GM12878 (cell line): ENCODE measurements at regions not wholly inside any gene's neighbourhood (a gene's known extent, or its start where the extent isn't known, plus 50 kb on each side); places are given as distances from the start of the nearest gene placed in this dataset.

Experiments
- ATAC-seq: fragments of 200-7000 bp; cut with Tn5 transposase; 3 replicates; pipeline ENCODE4 v1.9.1; 2020; ENCODE audit warnings: mild to moderate bottlenecking, moderate library complexity
- BruUV-seq: library from RNA; stranded (reverse); fragments of 400-500 nt; replicated peaks from 2 replicates; lab custom pipeline; 2021; lab: Mats Ljungman, UMichigan
- CTCF ChIA-PET: fragments of 300-600 bp; sonication (Branson Sonifier 250); formaldehyde crosslinking; extraction: SDS; loops from one replicate; lab custom pipeline; 2021; ENCODE audit warnings: inconsistent platforms; lab: Yijun Ruan, JAX
- POLR2A ChIA-PET: fragments of 350-600 bp; formaldehyde crosslinking; extraction: SDS; loops from one replicate; lab custom pipeline; 2021; ENCODE audit warnings: inconsistent platforms; lab: Charles Lee
- RAD21 ChIA-PET: fragments of 300-600 bp; sonication (Branson Sonifier 250); formaldehyde crosslinking; loops from one replicate; lab custom pipeline; 2023; ENCODE audit warnings: antibody characterized with exemption; ENCODE audit not compliant: unreplicated experiment; lab: Charles Lee
- SMC1A ChIA-PET: fragments of 300-600 bp; sonication (Branson Sonifier 250); formaldehyde crosslinking; loops from one replicate; lab custom pipeline; 2023; ENCODE audit not compliant: unreplicated experiment, uncharacterized antibody; lab: Charles Lee
- DNase-seq: peaks from one replicate; pipeline ENCODE4 v3.0.0-alpha.2; 2011; ENCODE audit warnings: low read depth, low spot score
- FAIRE-seq: peaks from 3 replicates; lab custom pipeline; 2011; peaks lifted over from hg19 to GRCh38; lab: Jason Lieb, UNC
- H2AFZ ChIP-seq: 2 replicates; pipeline ENCODE4 v1.6.0; 2011; ENCODE audit warnings: low read depth, low read length, control low read depth; ENCODE audit not compliant: control insufficient read depth
- H3K27ac ChIP-seq: 2 replicates; pipeline ENCODE4 v1.5.1; 2011; ENCODE audit warnings: control low read depth; ENCODE audit not compliant: control insufficient read depth, insufficient read depth
- H3K27me3 ChIP-seq, 2 experiments: replicated peaks in 1 of 2; 2 replicates each; pipeline versions ENCODE4 v1.6.0 to v1.6.1; 2011; ENCODE audit warnings: low read length in 1 of 2; ENCODE audit not compliant: control insufficient read depth in 2 of 2, insufficient read depth in 2 of 2
- H3K36me3 ChIP-seq, 2 experiments: 2 replicates each; pipeline ENCODE4 v1.5.1; 2011; ENCODE audit warnings: low read length in 1 of 2; ENCODE audit not compliant: control insufficient read depth in 2 of 2, insufficient read depth in 2 of 2
- H3K4me1 ChIP-seq: 2 replicates; pipeline ENCODE4 v1.6.1; 2011; ENCODE audit warnings: mild to moderate bottlenecking, low read length, moderate library complexity, mixed read lengths; ENCODE audit not compliant: control insufficient read depth, insufficient read depth
- H3K4me2 ChIP-seq: 2 replicates; pipeline ENCODE4 v1.6.0; 2011; ENCODE audit warnings: control low read depth; ENCODE audit not compliant: control insufficient read depth, insufficient read depth
- H3K4me3 ChIP-seq: fragments of 200-600 bp; sonication (generic); 2 replicates; pipeline ENCODE4 v1.5.1; 2016
- H3K79me2 ChIP-seq: 2 replicates; pipeline ENCODE4 v1.6.0; 2011; ENCODE audit warnings: low read length; ENCODE audit not compliant: control insufficient read depth, insufficient read depth
- H3K9ac ChIP-seq: 2 replicates; pipeline ENCODE4 v1.8.0; 2011; ENCODE audit warnings: low read length, control low read depth, mixed read lengths; ENCODE audit not compliant: control insufficient read depth, insufficient read depth
- H3K9me3 ChIP-seq: replicated peaks from 3 replicates; pipeline ENCODE4 v1.5.1; 2011; ENCODE audit warnings: mild to moderate bottlenecking, low read length; ENCODE audit not compliant: control insufficient read depth, insufficient read depth
- H4K20me1 ChIP-seq: 2 replicates; pipeline ENCODE4 v1.6.0; 2011; ENCODE audit not compliant: control insufficient read depth, insufficient read depth
- ATF7 ChIP-seq: fragments of 450-650 bp; IDR thresholded peaks from 2 replicates; pipeline ENCODE4 v1.6.1; 2016; ENCODE audit warnings: low read depth, mild to moderate bottlenecking
- NBN ChIP-seq: fragments of 450-650 bp; IDR thresholded peaks from 2 replicates; pipeline ENCODE4 v1.6.1; 2016
- NR2C1 ChIP-seq: fragments of 450-650 bp; IDR thresholded peaks from 2 replicates; pipeline ENCODE4 v1.6.1; 2017; ENCODE audit warnings: antibody characterized with exemption, mild to moderate bottlenecking, moderate library complexity
- RBBP5 ChIP-seq: fragments of 200-600 bp; sonication (generic); conservative IDR thresholded peaks from 2 replicates; pipeline ENCODE4 v1.6.1; 2016
- RUNX3 ChIP-seq: IDR thresholded peaks from 2 replicates; pipeline ENCODE4 v1.6.1; 2012; ENCODE audit warnings: low read length, inconsistent platforms
- SMARCA5 ChIP-seq: fragments of 450-650 bp; IDR thresholded peaks from 2 replicates; pipeline ENCODE4 v1.6.1; 2017; ENCODE audit warnings: mild to moderate bottlenecking
- YY1 ChIP-seq: IDR thresholded peaks from 2 replicates; pipeline ENCODE4 v1.6.1; 2011; ENCODE audit warnings: low read depth, mild to moderate bottlenecking, low read length
- WGBS: methylation state at CpG from one replicate; pipeline ENCODE4 v1.1.6; 2016; ENCODE audit warnings: low lambda C conversion rate; ENCODE audit not compliant: insufficient replicate concordance, insufficient coverage; ENCODE audit errors: missing lambda C conversion rate; 5-methylcytosine and 5-hydroxymethylcytosine counted together
- in situ Hi-C: fragments of 300-500 bp; cut with MboI; formaldehyde crosslinking; loops from 9 replicates; pipeline ENCODE4 v1.14.3; 2018; ENCODE audit warnings: mixed read lengths
- intact Hi-C: fragments of 100-400 bp; cut with micrococcal nuclease; formaldehyde crosslinking; loops from one replicate; pipeline ENCODE4 v1.14.2; 2022; ENCODE audit not compliant: unreplicated experiment
- TF ChIP-seq, protein P1 (sequence below): IDR thresholded peaks from 2 replicates; pipeline ENCODE4 v1.6.1; 2012; ENCODE audit warnings: improper control_type of control experiment, low read depth, low read length; ENCODE audit not compliant: insufficient replicate concordance
- TF ChIP-seq, protein P2 (sequence below): fragments of 450-650 bp; IDR thresholded peaks from 2 replicates; pipeline ENCODE4 v1.6.1; 2016; ENCODE audit warnings: mild to moderate bottlenecking
- TF ChIP-seq, protein P3 (sequence below): fragments of 450-650 bp; formaldehyde crosslinking; IDR thresholded peaks from 2 replicates; pipeline ENCODE4 v1.4.0; 2020; ENCODE audit warnings: mild to moderate bottlenecking, moderate library complexity
- TF ChIP-seq, protein P4 (sequence below): IDR thresholded peaks from 2 replicates; pipeline ENCODE4 v1.6.1; 2012; ENCODE audit warnings: low read length, inconsistent platforms

DNA sequence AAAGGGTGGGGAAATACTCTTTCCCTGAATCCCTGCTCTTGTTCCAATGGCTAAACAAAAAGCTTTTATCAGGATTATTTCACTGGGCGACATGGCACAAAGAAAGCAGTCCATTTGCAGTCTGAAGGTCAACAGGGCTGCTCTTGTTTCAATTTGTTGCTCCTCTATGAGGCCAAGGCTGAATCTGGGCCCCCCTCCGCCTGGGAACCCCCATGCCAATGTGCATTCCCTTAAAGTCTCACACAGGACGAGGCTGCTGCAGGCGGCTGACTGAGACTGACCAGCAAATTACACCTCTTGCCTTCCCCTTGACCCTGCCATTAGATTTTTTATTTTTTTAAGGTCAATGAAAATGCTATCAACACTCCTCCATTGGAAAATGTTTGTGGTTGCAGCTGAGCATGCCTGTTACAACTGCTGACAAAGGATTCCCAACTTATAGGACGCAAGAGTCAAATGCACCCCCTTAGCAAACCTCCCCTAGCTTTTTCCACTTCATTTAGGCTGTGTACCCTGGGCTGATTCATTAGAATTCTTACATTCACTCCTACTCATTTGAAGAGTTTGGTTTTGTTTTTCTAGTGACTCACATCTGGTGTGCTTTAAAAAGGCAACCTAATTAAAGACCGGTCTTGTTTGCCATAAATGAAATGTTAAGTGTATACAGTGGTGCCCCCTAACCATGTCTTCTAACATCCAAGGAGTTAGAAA is 60.8 kb upstream of the ARHGEF3 start (continued):
- TF ChIP-seq, protein P1, sequence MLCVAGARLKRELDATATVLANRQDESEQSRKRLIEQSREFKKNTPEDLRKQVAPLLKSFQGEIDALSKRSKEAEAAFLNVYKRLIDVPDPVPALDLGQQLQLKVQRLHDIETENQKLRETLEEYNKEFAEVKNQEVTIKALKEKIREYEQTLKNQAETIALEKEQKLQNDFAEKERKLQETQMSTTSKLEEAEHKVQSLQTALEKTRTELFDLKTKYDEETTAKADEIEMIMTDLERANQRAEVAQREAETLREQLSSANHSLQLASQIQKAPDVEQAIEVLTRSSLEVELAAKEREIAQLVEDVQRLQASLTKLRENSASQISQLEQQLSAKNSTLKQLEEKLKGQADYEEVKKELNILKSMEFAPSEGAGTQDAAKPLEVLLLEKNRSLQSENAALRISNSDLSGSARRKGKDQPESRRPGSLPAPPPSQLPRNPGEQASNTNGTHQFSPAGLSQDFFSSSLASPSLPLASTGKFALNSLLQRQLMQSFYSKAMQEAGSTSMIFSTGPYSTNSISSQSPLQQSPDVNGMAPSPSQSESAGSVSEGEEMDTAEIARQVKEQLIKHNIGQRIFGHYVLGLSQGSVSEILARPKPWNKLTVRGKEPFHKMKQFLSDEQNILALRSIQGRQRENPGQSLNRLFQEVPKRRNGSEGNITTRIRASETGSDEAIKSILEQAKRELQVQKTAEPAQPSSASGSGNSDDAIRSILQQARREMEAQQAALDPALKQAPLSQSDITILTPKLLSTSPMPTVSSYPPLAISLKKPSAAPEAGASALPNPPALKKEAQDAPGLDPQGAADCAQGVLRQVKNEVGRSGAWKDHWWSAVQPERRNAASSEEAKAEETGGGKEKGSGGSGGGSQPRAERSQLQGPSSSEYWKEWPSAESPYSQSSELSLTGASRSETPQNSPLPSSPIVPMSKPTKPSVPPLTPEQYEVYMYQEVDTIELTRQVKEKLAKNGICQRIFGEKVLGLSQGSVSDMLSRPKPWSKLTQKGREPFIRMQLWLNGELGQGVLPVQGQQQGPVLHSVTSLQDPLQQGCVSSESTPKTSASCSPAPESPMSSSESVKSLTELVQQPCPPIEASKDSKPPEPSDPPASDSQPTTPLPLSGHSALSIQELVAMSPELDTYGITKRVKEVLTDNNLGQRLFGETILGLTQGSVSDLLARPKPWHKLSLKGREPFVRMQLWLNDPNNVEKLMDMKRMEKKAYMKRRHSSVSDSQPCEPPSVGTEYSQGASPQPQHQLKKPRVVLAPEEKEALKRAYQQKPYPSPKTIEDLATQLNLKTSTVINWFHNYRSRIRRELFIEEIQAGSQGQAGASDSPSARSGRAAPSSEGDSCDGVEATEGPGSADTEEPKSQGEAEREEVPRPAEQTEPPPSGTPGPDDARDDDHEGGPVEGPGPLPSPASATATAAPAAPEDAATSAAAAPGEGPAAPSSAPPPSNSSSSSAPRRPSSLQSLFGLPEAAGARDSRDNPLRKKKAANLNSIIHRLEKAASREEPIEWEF = no peak
- TF ChIP-seq YY1 = no peak
- peak; percentile 65; the same call in 1 of the 2 replicates for TF ChIP-seq RUNX3

DNA sequence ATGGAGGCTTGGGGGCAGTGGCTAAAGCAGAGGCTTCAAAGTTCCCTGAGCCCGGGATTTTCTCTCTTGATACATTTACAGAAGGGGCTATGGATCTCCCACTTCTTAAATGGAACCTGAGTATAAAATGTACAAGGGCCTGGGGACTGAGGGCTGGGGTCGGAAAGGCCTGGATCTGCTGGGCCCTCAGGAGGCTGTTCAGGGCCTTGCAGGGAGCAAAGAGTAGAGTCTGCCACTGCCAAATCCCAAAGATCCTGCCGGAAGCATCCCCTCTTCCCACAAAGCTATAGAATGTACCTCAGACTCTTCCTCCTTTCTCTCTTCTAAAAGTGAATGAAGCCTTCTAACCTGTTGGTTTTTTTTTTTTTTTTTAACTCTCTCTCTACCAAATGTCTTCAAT is 59.8 kb upstream of the ARHGEF3 start:
- ATAC-seq (no peak), DNase-seq (no peak), FAIRE-seq (no peak)
- WGBS = 41% methylated on average over 3 of the region's 3 CpGs
- intact Hi-C loops = no loop called here
- POLR2A ChIA-PET = interaction anchor here (0.5 to 1.3 kb wide), 6 partner anchors 13 to 958 kb away, joined by 3 read pairs; no protein-coding TSS in a partner anchor
- RAD21 ChIA-PET = interaction anchor here (0.7 to 1.6 kb wide), 5 partner anchors 32 to 70 kb away, joined by 3 to 6 read pairs (median 3); no protein-coding TSS in a partner anchor
- no peak overlapping the region for H3K27ac ChIP-seq
- H3K36me3 ChIP-seq = no peaks in the 10 kb centered on the region
- no peaks in the 10 kb centered on the region for H3K27me3 ChIP-seq
- no peak overlapping the region for H3K9ac ChIP-seq
- SMC1A ChIA-PET = interaction anchor here (0.8 to 5.0 kb wide), 11 partner anchors 8 to 159 kb away, joined by 3 to 23 read pairs (median 4); partner anchors contain the start of gene ARHGEF3
- H3K79me2 ChIP-seq = no peaks in the 10 kb centered on the region
- BruUV-seq = no TSS peak
- peaks cover 3% of the 10 kb centered on the region; the same call in 1 of the 3 replicates for H3K9me3 ChIP-seq
- H4K20me1 ChIP-seq = no peaks in the 10 kb centered on the region
- peaks cover 23% of the 10 kb centered on the region for H3K4me1 ChIP-seq
- no peak overlapping the region for H2AFZ ChIP-seq
- CTCF ChIA-PET = interaction anchor here (0.9 to 2.3 kb wide), 4 partner anchors 13 to 127 kb away, joined by 3 to 10 read pairs (median 6); no protein-coding TSS in a partner anchor
- H3K4me2 ChIP-seq = no peak overlapping the region
- in situ Hi-C loops = no loop called here
- H3K4me3 ChIP-seq = no peak overlapping the region
- TF ChIP-seq, protein P2, sequence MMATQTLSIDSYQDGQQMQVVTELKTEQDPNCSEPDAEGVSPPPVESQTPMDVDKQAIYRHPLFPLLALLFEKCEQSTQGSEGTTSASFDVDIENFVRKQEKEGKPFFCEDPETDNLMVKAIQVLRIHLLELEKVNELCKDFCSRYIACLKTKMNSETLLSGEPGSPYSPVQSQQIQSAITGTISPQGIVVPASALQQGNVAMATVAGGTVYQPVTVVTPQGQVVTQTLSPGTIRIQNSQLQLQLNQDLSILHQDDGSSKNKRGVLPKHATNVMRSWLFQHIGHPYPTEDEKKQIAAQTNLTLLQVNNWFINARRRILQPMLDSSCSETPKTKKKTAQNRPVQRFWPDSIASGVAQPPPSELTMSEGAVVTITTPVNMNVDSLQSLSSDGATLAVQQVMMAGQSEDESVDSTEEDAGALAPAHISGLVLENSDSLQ = no peak
- TF ChIP-seq RBBP5 (no peak), SMARCA5 (no peak), ATF7 (no peak), NBN (no peak), NR2C1 (no peak)
- TF ChIP-seq, protein P3, sequence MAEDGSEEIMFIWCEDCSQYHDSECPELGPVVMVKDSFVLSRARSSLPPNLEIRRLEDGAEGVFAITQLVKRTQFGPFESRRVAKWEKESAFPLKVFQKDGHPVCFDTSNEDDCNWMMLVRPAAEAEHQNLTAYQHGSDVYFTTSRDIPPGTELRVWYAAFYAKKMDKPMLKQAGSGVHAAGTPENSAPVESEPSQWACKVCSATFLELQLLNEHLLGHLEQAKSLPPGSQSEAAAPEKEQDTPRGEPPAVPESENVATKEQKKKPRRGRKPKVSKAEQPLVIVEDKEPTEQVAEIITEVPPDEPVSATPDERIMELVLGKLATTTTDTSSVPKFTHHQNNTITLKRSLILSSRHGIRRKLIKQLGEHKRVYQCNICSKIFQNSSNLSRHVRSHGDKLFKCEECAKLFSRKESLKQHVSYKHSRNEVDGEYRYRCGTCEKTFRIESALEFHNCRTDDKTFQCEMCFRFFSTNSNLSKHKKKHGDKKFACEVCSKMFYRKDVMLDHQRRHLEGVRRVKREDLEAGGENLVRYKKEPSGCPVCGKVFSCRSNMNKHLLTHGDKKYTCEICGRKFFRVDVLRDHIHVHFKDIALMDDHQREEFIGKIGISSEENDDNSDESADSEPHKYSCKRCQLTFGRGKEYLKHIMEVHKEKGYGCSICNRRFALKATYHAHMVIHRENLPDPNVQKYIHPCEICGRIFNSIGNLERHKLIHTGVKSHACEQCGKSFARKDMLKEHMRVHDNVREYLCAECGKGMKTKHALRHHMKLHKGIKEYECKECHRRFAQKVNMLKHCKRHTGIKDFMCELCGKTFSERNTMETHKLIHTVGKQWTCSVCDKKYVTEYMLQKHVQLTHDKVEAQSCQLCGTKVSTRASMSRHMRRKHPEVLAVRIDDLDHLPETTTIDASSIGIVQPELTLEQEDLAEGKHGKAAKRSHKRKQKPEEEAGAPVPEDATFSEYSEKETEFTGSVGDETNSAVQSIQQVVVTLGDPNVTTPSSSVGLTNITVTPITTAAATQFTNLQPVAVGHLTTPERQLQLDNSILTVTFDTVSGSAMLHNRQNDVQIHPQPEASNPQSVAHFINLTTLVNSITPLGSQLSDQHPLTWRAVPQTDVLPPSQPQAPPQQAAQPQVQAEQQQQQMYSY (CRISPR knock-in tag) = no peak
- TF ChIP-seq, protein P4, sequence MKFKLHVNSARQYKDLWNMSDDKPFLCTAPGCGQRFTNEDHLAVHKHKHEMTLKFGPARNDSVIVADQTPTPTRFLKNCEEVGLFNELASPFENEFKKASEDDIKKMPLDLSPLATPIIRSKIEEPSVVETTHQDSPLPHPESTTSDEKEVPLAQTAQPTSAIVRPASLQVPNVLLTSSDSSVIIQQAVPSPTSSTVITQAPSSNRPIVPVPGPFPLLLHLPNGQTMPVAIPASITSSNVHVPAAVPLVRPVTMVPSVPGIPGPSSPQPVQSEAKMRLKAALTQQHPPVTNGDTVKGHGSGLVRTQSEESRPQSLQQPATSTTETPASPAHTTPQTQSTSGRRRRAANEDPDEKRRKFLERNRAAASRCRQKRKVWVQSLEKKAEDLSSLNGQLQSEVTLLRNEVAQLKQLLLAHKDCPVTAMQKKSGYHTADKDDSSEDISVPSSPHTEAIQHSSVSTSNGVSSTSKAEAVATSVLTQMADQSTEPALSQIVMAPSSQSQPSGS = no peak
